ENCODE measurements at regions not wholly inside any gene's neighbourhood (a gene's known extent, or its start where the extent isn't known, plus 50 kb on each side); places are given as distances from the start of the nearest gene placed in this dataset.
A peak's percentile ranks its signal among the peaks of the same experiment; 100 is the strongest.

GRCh38 chr6:164273491-164273890 is 859.0 kb downstream of the QKI start:
- no peak for DNase-seq (ENCODE audit: low read depth in 4 of 4, low spot score in 3 of 4)

GRCh38 chr6:164266851-164267250 is 852.3 kb downstream of the QKI start:
- no peak for DNase-seq (ENCODE audit: low read depth in 4 of 4, low spot score in 3 of 4)

GRCh38 chr6:164262348-164262747 is 847.8 kb downstream of the QKI start:
- DNase-seq (ENCODE audit: low read depth in 4 of 4, low spot score in 3 of 4), result no peak

GRCh38 chr6:164258421-164258820 is 843.9 kb downstream of the QKI start:
- no peak for DNase-seq (ENCODE audit: low read depth in 4 of 4, low spot score in 3 of 4)

- DNase-seq (ENCODE audit: low read depth in 4 of 4, low spot score in 3 of 4), result peak in 1 of 4 donors; percentile 6
These were observed 838.4 kb downstream of the QKI start for GRCh38 chr6:164252948-164253347.

GRCh38 chr6:164252291-164252690 is 837.8 kb downstream of the QKI start:
- no peak for DNase-seq (ENCODE audit: low read depth in 4 of 4, low spot score in 3 of 4)

- DNase-seq (ENCODE audit: low read depth in 4 of 4, low spot score in 3 of 4), result no peak
These were observed 832.6 kb downstream of the QKI start for GRCh38 chr6:164247106-164247505.

- no peak for DNase-seq (ENCODE audit: low read depth in 4 of 4, low spot score in 3 of 4)
These were observed 831.6 kb downstream of the QKI start for GRCh38 chr6:164246082-164246481.

GRCh38 chr6:164243949-164244348 is 829.4 kb downstream of the QKI start:
- DNase-seq (ENCODE audit: low read depth in 4 of 4, low spot score in 3 of 4), result no peak

GRCh38 chr6:164243012-164243610 is 828.6 kb downstream of the QKI start:
- no peak for DNase-seq (ENCODE audit: low read depth in 4 of 4, low spot score in 3 of 4)

GRCh38 chr6:164230804-164231203 is 816.3 kb downstream of the QKI start:
- no peak for DNase-seq (ENCODE audit: low read depth in 4 of 4, low spot score in 3 of 4)

GRCh38 chr6:164230259-164230658 is 815.7 kb downstream of the QKI start:
- DNase-seq (ENCODE audit: low read depth in 4 of 4, low spot score in 3 of 4), result no peak

GRCh38 chr6:164229716-164230115 is 815.2 kb downstream of the QKI start:
- no peak for DNase-seq (ENCODE audit: low read depth in 4 of 4, low spot score in 3 of 4)

GRCh38 chr6:164227952-164228522 is 813.5 kb downstream of the QKI start:
- no peak for DNase-seq (ENCODE audit: low read depth in 4 of 4, low spot score in 3 of 4)

- DNase-seq (ENCODE audit: low read depth in 4 of 4, low spot score in 3 of 4), result no peak
These were observed 802.3 kb downstream of the QKI start for GRCh38 chr6:164216839-164217238.

GRCh38 chr6:164216368-164216767 is 801.9 kb downstream of the QKI start:
- no peak for DNase-seq (ENCODE audit: low read depth in 4 of 4, low spot score in 3 of 4)

- no peak for DNase-seq (ENCODE audit: low read depth in 4 of 4, low spot score in 3 of 4)
These were observed 799.5 kb downstream of the QKI start for GRCh38 chr6:164214066-164214465.

- DNase-seq (ENCODE audit: low read depth in 4 of 4, low spot score in 3 of 4), result no peak
These were observed 796.7 kb downstream of the QKI start for GRCh38 chr6:164211254-164211653.

GRCh38 chr6:164210783-164211182 is 796.3 kb downstream of the QKI start:
- no peak for DNase-seq (ENCODE audit: low read depth in 4 of 4, low spot score in 3 of 4)

- no peak for DNase-seq (ENCODE audit: low read depth in 4 of 4, low spot score in 3 of 4)
These were observed 795.8 kb downstream of the QKI start for GRCh38 chr6:164210323-164210722.

- no peak for DNase-seq (ENCODE audit: low read depth in 4 of 4, low spot score in 3 of 4)
These were observed 793.9 kb downstream of the QKI start for GRCh38 chr6:164208371-164208770.

GRCh38 chr6:164206807-164207423 is 792.4 kb downstream of the QKI start:
- no peak for DNase-seq (ENCODE audit: low read depth in 4 of 4, low spot score in 3 of 4)
